CMK (cell line): ENCODE measurements at regions not wholly inside any gene's neighbourhood (a gene's known extent, or its start where the extent isn't known, plus 50 kb on each side); places are given as distances from the start of the nearest gene placed in this dataset.
"Not testable (repeated sequence)": the region's sequence is repeated elsewhere in the genome, so short reads cannot be mapped to it uniquely, and the experiment has no call there.

Source experiments
- DNase-seq: peaks from one replicate; pipeline ENCODE4 v3.0.0-alpha.2; 2010; ENCODE audit warnings: low read depth

DNA sequence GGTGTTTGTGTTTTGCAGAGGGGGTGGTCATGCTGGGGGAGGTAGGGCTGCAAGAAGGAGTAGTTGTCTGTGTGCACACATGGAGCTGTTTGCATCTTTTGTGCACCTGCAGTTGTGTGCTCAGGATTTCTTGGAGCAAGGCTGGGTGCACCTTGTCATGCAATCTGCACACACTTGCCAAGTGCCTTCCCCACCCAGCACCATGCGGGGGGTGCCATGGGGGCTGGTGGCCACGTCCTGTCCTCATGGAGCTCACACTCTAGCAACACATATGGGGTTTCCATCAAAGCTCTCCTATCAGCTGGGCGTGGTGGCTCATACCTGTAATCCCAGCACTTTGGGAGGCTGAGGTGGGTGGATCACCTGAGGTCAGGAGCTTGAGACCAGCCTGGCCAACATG, 111.6 kb downstream of the CRLF3 start:
- DNase-seq = not testable (repeated sequence)

DNA sequence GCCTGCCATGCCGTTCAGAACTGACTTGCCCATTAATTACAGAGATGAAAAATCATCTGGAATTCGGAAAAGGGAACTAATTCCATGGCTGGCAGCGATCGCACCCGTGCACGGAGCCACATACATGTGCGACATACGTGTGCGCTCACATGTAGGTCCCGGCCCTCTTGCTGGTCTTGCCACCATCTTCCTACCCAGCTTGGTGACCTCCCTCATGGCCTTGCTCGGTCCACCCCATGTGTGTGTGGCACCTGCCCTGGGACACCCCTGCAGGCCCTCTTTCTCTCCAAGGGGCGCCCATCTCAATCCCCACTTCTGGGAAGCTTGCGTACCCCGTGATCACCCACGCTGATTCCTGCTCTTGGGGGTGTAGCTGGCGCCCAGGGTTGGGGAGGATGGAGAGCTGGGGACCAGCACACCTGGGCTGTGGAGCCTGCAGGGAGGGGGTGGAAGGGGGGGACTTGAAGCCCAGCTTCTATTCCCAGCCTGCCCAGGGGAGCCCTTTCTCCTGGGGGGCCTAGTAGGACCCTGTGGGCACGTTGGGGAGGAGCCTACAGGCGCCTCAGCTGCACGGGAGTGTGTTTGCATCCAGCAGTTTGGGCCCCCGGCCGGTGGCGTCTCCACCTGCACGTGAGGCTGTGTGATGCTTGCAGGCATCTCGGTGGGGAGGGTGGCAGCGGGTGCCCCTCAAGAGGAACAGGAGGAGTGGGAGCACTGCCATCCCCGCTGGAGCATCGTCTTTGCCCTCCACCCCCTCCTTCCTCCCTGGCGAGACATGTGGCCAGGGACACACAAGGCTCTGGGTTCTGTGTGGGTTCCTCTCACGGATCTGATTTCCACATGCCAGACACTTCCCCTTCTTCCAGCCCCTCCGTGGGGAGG, 112.6 kb downstream of the CRLF3 start:
- not testable (repeated sequence) for DNase-seq

DNA sequence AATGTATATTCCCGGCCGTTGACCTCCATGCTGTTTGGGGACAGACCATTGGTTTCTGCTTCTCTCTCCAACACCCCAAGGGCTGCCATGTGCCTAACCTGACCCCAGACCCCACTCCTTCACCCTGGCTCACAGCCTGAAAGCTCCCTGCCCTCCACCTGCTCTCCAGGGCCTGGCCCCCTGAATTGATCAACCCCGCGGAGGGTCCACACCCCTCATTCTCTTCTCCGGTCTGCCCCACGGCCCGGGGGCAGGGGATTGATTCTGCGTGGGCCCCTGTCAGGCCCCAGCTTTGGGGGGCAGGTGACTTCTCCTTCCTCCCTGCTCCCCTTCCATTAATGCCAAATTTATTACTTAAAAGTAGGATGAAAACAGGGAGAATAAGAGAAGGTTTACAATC, 113.3 kb downstream of the CRLF3 start:
- not testable (repeated sequence) for DNase-seq

DNA sequence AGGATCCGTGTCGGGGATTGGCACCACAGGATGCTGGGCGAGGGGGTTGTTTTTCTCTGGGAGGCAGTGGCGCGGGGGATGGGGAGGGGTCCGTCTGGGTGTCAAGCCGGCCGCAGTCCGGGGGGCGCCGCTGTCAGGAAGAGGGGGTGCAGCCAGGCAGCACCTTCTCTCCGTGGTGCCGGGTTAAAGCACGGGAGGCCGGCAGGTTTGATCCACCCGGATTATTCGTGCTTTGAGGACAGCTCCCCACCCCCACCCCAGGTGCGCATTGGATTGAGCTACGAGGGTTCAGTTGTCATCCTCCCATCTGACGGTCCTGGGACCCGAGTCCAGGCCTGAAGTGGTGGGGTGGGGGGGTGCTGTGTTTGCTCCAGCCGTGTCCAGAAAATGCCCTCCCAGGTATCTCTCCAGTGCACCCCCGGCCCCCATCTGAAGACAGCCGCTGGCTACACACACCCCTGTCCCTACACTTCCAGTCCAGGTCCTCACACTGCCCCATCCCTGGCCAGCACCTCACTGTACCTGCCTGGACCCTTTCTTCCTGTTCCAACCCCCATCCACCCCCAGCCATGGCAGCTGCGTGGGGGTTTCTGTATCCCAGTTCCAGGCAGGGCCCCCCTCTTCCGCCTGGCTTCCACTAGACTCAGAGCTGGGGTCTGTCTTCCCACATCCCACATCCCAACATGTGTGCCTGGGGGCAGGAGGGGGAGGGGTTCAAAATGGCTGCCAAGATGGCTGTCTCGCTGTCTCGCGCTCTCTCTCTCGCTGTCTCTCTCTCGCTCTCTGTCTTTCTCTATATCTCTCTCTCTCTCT, 114.0 kb downstream of the CRLF3 start:
- DNase-seq = not testable (repeated sequence)

DNA sequence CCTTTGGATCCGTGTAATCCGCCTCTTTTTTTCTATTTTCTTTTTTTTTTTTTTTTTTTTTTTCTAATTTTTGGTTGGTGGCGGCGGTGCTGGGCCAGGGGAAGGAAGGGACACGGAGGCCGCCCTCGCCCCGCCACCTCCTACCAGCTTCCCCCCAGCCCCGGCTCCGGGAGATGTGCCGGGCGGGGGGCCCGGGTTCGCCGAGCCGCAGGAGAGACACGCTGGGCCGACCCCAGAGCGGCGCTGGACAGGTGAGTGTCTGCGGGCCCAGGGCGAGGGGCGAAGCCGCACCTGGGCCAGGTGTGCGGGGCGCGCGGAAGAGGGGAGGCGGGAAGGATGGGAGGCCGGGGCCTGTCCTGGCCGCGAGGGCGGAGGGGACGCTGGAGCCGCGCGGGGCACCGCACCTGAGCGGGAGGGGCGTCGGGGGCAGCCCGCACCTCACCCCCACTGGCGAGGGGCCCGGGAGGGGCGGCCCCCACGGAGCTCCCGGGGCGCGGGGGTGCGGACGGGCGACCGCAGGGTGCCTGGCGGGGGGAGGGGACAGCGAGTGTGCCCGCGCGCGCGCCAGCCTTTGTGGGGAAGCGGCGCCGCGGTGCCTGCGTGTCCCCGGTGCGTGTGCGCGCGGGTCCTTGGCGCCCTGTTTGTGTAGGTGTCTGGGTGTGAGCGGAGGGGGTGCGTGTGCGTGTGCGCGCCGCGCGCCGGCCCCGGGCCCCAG, 114.8 kb downstream of the CRLF3 start:
- not testable (repeated sequence) for DNase-seq

- not testable (repeated sequence) for DNase-seq
Observed at GRCh38 chr17:30709096-30709495, 115.4 kb downstream of the CRLF3 start.

- DNase-seq = peak; percentile 77
Observed at GRCh38 chr17:30708241-30709078, 116.0 kb downstream of the CRLF3 start.

- peak; percentile 51 for DNase-seq
Observed at GRCh38 chr17:30707724-30708240, 116.7 kb downstream of the CRLF3 start.

GRCh38 chr17:30706461-30707335, 117.8 kb downstream of the CRLF3 start:
- DNase-seq = not testable (repeated sequence)

- DNase-seq = not testable (repeated sequence)
Observed at GRCh38 chr17:30706004-30706403, 118.5 kb downstream of the CRLF3 start.

GRCh38 chr17:30701498-30701989, 122.9 kb downstream of the CRLF3 start:
- no peak for DNase-seq

GRCh38 chr17:30700833-30701232, 123.7 kb downstream of the CRLF3 start:
- DNase-seq = not testable (repeated sequence)

DNA sequence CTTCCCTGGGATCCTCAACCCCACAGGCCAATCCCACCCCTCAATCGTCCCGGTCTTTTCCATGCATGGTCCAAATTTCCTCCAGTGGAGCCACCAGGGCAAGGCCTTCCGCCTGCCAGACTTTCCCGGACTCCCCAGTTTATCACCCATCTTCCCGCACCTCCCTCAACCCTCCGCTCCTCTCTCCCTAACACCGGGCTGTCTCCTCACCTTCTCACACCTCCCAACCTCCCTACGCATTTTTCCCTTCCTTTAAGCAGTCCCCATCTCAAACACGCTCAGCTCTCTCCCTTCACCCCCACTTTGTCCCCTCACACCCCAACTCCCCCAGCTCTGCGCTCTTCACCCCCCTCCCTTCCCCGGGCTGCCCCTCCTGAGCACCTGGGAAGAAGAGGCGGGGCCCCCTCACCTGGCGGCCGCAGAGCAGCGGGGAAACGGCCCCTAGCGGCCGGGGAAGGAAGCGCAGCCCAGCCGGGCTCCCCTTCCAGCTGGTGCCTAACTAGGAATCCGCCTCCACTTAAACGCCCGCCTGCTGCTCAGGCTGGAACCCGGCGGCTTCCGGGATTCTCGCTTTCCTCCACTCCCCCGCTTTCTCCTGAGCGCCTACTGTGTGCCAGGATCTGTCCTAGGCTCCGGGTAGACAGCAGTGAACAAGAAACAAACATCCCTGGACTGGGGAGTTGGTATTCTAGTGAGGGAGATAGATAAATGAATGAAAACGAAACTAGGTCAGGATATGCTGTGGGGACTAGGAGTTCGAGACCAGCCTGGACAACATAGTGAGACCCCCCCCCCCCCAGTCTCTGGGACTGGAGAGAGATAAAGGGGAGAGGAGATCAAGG, 126.7 kb downstream of the CRLF3 start:
- not testable (repeated sequence) for DNase-seq

- no peak for DNase-seq
Observed at GRCh38 chr17:30696234-30696633, 128.3 kb downstream of the CRLF3 start.

GRCh38 chr17:30695265-30695811, 129.2 kb downstream of the CRLF3 start:
- DNase-seq = not testable (repeated sequence)

GRCh38 chr17:30693772-30694171, 130.7 kb downstream of the CRLF3 start:
- DNase-seq = not testable (repeated sequence)

DNA sequence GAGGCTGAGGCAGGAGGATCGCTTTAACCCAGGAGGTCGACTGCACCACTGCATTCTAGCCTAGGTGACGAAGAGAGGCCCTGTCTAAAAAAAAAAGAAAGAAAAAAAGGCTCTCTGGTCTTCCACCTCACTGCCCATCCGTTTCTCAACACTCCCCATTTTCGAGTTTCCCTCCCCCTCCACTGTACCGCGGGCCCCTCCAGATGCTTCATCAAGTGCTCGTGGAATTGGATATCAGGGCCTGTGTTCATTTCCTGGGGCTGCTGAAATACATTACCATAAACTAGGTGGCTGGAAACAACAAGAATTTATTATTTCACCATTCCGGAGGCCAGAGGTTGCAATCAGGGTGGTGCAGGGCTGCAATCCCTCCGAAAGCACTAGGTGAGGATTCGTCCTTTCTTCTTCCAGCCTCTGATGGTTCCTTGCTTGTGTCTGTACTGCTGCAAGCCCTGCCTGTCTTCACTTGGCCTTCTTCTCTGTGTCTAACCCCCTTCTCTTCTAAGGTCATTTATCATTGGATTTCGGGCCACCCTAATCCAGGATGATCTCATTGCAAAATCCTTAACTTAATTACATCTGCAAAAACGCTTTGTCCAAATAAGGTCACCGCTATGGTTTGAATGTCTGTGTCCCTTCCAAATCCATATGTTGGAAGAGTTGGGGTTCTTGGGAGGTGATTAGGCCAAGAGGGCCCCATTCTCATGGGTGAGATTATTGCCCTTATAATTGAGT, 135.1 kb downstream of the CRLF3 start:
- DNase-seq = not testable (repeated sequence)
